ENCODE measurements at regions not wholly inside any gene's neighbourhood (a gene's known extent, or its start where the extent isn't known, plus 50 kb on each side); places are given as distances from the start of the nearest gene placed in this dataset.

- TF ChIP-seq NR2C2 (CRISPR knock-in tag; IDR thresholded peaks at IDR 0.05) (no peak), CTCF (IDR thresholded peaks at IDR 0.05) (no peak), TEAD4 (CRISPR knock-in tag; IDR thresholded peaks at IDR 0.05) (no peak), USF1 (CRISPR knock-in tag; IDR thresholded peaks at IDR 0.05) (no peak), SMAD3 (CRISPR knock-in tag; IDR thresholded peaks at IDR 0.05; ENCODE audit: borderline replicate concordance) (no peak)
Observed at GRCh38 chr16:26840691-26841090, 226.0 kb upstream of the C16orf82 start.
